ENCODE measurements at regions not wholly inside any gene's neighbourhood (a gene's known extent, or its start where the extent isn't known, plus 50 kb on each side); places are given as distances from the start of the nearest gene placed in this dataset.
"Not testable (repeated sequence)": the region's sequence is repeated elsewhere in the genome, so short reads cannot be mapped to it uniquely, and the experiment has no call there.

GRCh38 chr12:102728506-102729242, 188.4 kb downstream of the PAH start:
- DNase-seq (no peak), ATAC-seq (peak; percentile 52)

- DNase-seq (no peak), ATAC-seq (no peak)
Measured at GRCh38 chr12:102726686-102727085, 190.4 kb downstream of the PAH start.

- DNase-seq: no peak
- no peak for ATAC-seq
Measured at GRCh38 chr12:102722147-102722546, 194.9 kb downstream of the PAH start.

GRCh38 chr12:102708108-102708507, 208.9 kb downstream of the PAH start:
- no peak for ATAC-seq
- no peak for DNase-seq

GRCh38 chr12:102702447-102703114, 214.5 kb downstream of the PAH start:
- ATAC-seq: peak; percentile 43
- DNase-seq: peak; percentile 26

GRCh38 chr12:102696045-102696444, 215.7 kb upstream of the IGF1 start:
- DNase-seq: no peak
- ATAC-seq: no peak

- ATAC-seq: no peak
Measured at GRCh38 chr12:102694903-102695302, 214.5 kb upstream of the IGF1 start.

GRCh38 chr12:102691773-102692555, 211.6 kb upstream of the IGF1 start:
- DNase-seq: no peak
- ATAC-seq: no peak

More at GRCh38 chr12:102694903-102695302, 214.5 kb upstream of the IGF1 start:
- no peak for DNase-seq

- ATAC-seq: no peak
- no peak for DNase-seq
Measured at GRCh38 chr12:102690253-102690652, 209.9 kb upstream of the IGF1 start.

GRCh38 chr12:102689701-102690100, 209.3 kb upstream of the IGF1 start:
- no peak for ATAC-seq
- DNase-seq: no peak

GRCh38 chr12:102687523-102687922, 207.2 kb upstream of the IGF1 start:
- ATAC-seq (no peak), DNase-seq (no peak)

- ATAC-seq (no peak), DNase-seq (no peak)
Measured at GRCh38 chr12:102685841-102686240, 205.5 kb upstream of the IGF1 start.

GRCh38 chr12:102685172-102685571, 204.8 kb upstream of the IGF1 start:
- no peak for DNase-seq
- ATAC-seq: no peak

- no peak for ATAC-seq
- no peak for DNase-seq
Measured at GRCh38 chr12:102682366-102683289, 202.3 kb upstream of the IGF1 start.

GRCh38 chr12:102681747-102682146, 201.4 kb upstream of the IGF1 start:
- DNase-seq: no peak
- no peak for ATAC-seq

- no peak for DNase-seq
- no peak for ATAC-seq
Measured at GRCh38 chr12:102681309-102681708, 200.9 kb upstream of the IGF1 start.

- DNase-seq (no peak), ATAC-seq (no peak)
Measured at GRCh38 chr12:102680304-102680703, 199.9 kb upstream of the IGF1 start.

GRCh38 chr12:102676812-102677211, 196.4 kb upstream of the IGF1 start:
- DNase-seq: no peak
- ATAC-seq: no peak

GRCh38 chr12:102675672-102676071, 195.3 kb upstream of the IGF1 start:
- ATAC-seq (no peak), DNase-seq (no peak)

GRCh38 chr12:102673606-102674005, 193.2 kb upstream of the IGF1 start:
- DNase-seq (no peak), ATAC-seq (no peak)

- not testable (repeated sequence) for ATAC-seq, DNase-seq
Measured at GRCh38 chr12:102672212-102672611, 191.8 kb upstream of the IGF1 start.

- ATAC-seq (no peak), DNase-seq (no peak)
Measured at GRCh38 chr12:102669056-102669455, 188.7 kb upstream of the IGF1 start.
